Activated T-cell treated with anti-CD3 and anti-CD28 coated beads, Interleukin-2, amount 50 U/mL, for 1 hour (primary cell): ENCODE measurements at regions not wholly inside any gene's neighbourhood (a gene's known extent, or its start where the extent isn't known, plus 50 kb on each side); places are given as distances from the start of the nearest gene placed in this dataset.
"Not testable (repeated sequence)": the region's sequence is repeated elsewhere in the genome, so short reads cannot be mapped to it uniquely, and the experiment has no call there.

Source experiments
- DNase-seq: peaks from one replicate; pipeline ENCODE4 v3.0.0-alpha.2; 2020

DNA sequence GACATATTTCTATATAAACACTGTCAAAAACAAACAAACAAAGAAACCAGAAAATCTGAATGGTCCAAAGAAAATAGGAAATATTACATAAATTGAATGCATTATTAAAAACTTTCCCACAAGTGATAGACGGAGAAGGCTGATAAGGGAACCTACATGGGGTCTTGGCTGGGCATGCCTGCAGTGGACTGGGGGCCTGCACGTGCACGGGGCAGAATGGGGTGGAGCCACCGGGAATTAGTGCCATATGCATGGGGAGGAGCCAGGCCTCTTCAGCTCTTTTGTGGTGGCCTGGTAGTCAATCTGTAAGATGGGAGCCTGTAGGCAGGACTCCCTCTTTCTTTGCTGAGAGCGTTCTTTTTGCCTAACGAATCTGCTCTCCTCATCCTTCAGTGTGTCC is 1031.7 kb upstream of the FBXO33 start:
- no peak for DNase-seq

DNA sequence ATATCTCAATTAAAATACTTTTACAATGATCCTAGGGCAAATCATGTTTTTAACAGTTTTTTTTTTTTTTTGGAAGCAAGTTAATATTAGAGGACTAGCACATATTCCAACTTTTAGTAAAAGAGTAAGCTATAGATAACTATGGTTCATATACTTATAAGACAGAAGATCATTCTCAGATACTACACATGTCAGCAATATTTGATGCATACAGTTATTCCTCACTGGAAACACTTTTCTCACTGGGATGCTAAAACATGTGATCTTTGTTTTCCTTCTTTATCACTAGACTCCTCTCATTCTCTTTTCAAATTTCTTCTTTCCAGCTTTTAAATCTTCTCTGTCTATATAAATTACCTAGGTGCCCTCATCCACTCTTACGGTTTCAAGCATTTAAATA is 1020.4 kb upstream of the FBXO33 start:
- no peak for DNase-seq

DNA sequence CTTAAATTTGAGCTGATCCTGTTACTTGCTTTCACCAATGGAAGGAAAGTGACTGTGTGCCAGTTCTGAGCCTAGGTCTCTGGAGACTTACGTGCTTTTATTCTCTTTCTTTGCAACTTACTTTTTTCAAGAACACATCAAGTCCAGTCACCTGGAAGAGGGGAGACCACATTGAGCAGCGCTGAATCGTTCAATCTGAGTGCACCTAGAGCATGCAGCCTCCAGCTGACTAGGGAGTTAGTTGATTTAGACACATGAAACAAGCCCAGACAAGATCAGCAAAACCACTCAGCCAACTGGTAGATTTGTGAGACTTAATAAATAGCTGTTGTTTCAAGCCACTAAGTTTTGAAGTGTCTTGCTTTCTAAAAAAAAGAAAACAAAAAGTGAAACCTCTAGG is 1014.8 kb upstream of the FBXO33 start:
- no peak for DNase-seq

DNA sequence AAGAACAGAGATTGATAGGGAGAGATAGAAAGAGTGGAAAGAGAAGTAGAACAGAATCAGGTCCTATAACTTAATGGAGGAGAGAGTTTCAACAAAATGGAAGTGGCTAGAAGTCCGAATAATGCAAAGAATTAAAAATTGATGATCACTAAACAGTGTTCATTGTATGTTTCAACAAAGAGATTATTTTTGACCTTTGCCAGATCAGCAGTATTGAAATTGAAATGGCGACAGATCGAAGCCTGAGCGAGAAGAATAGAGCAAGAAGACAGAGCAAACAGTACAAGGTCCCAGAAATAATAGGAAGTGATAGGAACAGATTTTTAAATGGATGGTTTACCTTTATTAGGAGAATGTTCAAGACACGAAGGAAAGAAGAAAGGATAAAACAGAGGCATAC is 1012.8 kb upstream of the FBXO33 start:
- DNase-seq, result no peak

DNA sequence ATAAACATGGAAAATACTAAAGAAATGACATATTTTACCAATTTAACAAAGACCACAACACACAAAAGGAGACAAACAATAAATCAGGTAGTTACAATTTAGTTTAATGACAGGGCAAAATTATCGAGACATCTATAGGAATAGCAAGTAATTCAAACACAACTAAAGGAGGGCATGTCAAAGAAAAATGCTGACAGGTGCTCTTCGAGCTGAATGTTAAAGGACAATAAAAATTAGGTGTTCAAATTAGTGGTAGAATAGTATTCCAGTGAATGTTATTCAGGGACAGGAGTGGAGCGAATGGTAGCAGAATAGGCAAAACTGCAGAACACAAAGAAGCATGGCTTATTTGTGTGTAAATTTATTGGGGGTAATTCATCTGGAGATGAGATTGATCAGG is 1004.3 kb upstream of the FBXO33 start:
- no peak for DNase-seq

DNA sequence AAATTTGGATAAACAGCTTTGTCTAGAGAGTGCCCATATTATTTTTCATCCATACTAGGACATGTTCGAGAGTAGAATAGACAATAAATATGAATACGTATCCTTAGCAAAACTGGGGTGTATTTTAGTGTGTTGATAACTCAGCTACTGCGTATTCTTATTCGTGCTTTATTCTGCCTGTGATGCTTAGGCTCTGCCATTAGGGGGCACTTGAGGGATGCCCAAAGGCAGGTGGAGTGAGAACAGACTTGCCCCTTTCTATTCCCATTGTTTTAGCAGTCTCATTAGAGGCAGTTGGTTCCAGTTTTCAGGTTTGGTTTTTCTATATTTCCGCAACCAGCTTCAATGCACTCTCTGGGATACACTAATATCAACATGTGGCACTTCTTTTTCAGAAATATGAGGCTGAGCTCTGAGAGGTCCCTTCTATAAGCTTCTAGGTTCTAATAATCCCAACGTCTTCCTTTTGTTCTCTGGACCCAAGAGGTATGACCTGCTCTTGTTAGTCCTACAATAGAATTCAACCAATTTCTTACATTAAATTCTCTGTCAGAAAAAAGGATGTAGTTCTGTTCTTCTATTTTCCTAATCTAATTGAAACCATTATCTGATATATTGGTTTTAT is 985.7 kb upstream of the FBXO33 start:
- no peak for DNase-seq

DNA sequence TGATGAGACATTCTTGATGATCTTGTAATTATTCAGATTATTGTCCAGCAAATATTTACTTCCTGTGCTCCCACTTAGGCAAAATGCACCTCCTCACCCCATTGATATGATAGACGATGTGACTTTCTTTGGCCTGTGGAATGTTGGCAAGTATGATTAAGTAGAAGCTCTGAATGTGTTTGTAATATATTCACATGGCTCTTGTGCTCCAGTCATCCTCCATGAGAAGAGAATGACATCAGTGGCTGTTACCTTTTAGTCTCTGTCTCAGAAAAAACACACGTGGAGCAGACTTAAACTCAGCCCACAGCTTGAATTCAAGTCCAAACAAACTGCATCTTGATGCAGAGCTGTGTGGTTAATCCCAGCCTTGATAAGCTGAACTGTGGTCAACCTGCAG is 984.3 kb upstream of the FBXO33 start:
- no peak for DNase-seq

DNA sequence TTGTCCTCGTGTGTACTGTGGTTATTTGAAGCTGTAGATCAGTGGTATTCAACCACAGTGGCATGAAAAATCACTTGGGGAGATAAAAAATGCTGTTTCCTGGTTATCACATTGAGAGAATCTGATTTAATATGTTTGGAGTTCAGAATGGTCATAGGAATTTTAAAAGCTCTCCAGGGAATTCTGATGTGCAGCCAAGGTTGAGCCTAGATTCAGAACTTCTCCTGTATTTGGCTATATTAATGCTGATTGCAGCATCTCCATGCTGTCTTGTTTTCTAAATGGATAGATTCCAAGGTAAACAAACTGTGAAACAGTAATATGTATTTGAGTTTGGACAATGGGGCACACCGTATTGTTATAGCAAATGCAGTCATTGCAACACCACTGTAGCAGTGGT is 982.2 kb upstream of the FBXO33 start:
- no peak for DNase-seq

DNA sequence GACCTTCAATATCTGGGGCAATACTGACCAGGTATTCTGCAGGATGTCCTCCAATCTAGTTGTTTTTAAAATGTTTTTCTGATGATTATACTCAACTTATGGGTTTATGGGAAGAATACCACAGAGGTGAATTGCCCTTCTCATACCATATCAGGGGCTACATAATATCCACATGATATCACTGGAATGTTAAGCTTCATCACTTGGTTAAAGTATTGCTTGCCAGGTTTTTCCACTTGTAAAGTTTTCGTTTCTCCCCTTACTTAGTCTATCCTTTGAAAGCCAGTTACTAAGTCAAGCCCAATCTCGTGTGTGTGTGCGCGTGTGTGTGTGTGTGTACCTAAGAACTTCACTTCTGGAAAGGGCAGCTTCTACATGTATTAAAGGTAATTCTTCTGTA is 980.9 kb upstream of the FBXO33 start:
- no peak for DNase-seq

DNA sequence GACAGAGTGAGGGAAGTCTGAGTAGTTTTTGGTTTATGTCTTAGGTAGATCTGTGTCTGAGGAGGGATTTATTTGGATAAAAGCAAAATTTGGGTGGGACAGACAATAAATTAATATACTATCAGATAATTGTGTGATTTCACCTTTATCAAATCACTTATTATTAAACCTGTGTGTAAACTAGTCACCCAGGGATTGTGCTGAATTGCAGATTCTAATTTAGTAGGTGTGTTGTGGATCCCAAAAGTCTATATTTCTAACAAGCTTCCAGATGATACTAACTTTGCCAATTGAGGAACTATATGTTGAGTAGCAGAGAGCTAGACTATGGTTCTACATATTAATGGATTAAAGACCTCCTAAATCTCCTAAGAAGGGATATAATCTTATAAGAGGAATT is 978.5 kb upstream of the FBXO33 start:
- no peak for DNase-seq

DNA sequence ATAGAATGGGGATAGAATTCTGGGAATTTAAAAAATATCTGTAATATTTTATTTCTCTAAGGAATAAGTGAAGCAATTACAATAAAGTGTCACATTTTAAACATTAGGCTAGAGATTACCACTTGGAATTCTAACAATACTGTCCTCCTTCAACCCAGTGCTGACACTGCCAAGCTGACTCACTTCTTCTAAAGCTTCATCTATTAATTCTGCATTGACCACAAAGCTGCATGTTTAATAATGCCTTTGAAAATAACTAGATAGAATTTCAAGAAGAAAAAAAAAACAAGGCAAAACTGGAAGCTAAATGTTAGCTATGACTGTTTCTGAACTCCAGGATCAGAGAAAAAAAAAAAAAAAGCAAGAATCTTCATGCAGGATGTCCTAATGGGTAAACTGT is 970.7 kb upstream of the FBXO33 start:
- DNase-seq, result no peak

DNA sequence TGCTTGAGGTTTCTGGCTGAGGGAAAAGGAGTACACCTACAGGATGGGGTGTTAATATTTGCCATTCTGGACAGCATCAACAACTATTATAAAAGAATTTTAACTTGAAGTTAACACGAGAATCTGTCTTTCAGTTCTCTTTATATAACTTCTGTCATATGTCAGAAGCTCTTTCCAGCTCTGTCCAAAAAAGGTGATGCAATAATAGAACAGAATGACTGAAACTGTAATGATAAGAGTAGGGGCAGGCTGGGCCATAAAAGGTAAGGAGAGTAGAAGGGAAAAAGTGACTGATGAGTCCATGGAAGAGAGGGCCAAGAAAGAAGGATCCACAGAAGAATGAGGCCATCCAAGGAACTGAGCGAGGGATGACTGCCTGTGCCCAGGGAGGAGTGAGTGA is 966.7 kb upstream of the FBXO33 start:
- no peak for DNase-seq

DNA sequence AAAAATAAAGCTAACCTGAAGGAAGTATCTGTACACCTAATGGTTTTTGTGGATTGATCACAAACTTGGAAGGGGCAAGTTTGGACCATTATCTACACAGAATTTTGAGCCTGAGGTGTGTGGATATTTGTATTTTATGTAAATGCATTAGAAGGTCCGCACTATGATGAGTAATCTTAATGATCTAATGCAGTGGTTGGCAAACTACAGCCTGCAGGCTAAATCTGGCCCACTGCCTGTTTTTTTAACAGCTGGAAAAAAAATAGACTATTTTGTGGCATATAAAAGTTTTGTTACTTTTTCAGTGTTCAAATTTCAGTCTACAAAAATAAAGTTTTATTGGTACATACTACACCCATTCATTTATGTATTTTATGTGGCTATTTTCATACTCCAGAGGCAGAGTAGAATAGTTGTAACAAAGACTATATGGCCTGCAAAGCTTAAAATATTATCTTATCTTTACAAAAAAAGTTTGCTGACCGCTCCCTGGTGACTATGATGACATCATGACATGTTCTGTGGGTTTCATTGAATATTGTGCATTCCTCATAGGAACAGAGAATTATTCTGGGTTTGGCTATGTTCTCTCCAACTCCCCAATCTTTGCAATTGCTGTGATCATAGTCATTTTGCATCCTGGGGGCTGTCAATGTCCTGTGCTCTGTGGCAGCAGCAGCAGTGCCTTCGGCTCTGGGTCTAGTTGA is 962.6 kb upstream of the FBXO33 start:
- DNase-seq, result no peak

DNA sequence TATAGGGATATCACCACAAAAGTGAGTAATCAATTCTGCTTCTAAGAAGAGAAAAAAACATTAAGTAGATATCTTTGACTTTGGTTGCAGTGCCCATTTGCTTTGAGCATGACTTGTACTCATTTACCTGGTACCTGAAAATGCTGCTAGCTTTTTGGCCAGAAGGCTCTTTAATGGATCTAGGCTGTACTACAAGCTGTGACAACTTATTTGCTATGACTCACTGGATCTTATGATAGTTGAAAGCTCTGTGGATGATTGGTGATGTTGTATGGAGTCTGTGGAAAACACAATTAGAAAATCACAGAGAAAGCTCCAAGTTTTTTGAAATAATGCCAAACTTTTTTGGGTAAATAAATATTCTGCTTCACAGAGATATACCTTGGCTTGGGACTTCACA is 960.9 kb upstream of the FBXO33 start:
- DNase-seq, result no peak

DNA sequence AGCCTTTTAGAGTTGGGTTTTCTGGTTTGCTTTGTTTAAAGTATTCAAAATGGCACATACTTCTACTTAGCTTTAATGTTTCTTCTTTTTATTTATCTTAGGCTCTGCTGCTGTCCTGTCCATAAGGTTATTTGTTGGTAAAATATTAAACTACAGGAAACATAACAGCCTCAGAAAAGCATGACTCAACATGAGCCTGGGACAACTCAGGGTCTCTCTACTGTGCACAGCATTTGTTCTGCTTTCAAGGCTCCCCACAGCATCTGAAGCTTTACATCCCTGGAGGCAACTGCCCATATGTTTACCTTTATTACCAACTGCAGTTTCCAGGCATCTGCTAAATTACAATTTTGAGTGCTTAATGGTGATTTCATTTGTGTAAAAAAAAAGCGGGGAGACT is 954.2 kb upstream of the FBXO33 start:
- DNase-seq, result no peak

DNA sequence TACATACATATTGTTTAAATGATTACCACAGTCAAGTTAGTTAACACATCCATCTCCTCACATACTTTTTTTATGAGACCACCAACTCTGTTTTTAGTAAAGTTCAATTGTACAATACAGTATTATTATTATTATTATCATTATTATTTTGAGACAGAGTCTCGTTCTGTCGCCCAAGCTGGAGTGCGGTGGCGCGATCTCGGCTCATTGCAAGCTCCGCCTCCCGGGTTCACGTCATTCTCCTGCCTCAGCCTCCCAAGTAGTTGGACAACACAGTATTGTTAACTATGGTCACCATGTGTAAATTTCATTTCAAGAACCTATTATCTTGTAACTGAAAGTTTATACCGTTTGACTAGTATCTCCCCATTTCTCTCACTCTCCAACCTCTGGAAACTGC is 942.0 kb upstream of the FBXO33 start:
- no peak for DNase-seq

DNA sequence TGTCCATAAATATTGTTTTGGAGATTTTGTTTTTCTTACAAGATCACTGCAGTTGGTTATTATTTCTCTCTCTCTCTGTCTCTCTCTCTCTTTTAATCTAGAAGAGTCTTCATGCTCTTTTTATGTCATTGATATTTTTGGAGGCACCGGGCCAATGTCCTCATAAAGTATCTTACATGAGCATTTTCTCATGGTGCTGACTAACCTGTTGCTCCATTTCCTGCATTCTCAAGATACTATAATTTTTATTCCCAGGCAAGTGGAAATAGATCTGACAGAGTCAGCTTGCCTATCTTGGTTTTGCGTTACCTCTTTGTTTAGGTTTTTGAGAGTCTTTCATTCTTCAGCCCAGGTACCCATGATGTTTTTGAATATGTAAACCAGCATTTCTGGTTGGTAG is 938.8 kb upstream of the FBXO33 start:
- DNase-seq, result no peak

DNA sequence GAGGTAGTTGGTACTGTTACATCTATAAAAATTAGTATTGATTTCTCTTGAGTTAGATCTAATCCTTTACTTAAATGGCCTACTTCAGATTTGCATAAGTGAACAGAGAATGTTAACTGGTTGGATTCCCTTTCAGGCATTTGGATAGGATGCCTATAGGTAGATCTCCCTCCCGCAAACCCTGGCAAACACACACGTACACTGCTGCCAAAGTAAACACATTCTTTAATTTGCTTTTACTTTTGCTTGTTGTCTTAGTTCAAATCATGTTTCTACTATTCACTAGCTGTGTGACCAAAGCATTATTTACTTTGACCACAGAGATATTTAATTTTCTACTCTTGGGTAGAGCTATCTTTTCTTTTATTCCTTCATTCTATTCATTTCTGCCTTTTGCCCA is 936.1 kb upstream of the FBXO33 start:
- DNase-seq, result no peak

DNA sequence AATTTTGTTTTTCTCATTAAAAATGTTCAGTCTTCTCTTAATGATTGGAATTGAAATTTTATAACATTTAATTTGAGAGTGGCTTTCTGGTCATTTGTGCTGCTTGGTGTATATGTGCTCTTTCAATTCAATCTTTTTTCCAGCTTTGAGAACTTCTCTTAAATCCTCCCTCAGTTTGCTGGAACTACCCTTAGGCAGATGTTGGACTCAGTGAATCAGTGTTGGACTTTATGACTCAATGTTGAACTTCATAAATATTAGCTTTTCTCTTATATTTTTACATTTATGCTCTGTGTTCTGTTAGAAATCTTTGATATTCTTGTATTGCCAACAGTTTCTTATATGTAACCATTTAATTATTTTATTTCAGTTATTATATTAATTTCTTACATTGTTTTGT is 935.5 kb upstream of the FBXO33 start:
- DNase-seq, result no peak

DNA sequence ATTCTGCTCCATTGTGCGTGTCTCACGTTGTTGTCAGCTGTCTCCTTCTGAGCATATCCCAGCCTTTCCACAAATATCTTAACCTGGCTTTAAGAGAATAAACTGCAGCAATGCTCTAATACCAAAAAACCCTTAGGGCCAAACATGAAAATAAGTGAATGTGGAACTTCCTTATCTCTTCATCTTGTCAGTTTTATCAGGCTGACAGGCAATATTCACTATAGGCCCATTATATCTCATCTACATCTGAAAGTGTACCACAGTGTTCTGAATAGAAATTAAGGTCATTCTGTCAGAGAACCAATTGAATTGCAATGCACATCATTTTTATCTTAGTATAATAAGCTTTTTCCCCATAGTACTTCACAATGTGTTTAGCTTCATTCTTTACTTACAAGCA is 933.1 kb upstream of the FBXO33 start:
- DNase-seq, result no peak

DNA sequence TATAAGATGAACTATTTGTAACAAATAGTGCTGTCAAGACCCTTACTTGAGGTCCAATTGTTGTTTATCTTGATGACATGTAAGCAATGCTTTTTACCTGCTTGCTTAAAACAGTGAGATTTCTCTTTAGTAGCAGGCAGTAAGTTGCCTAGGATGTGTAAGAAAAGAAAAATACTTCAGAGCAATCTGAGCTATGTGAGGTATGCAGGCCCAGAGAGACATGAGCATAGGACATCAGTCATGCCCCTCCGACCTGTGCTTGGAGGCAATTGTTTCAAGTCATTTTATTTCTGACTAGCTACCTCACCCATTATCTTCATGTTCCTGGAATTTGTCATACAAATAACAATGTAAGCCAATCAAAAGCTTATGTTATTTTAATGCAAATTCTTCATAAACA is 930.6 kb upstream of the FBXO33 start:
- DNase-seq, result no peak

DNA sequence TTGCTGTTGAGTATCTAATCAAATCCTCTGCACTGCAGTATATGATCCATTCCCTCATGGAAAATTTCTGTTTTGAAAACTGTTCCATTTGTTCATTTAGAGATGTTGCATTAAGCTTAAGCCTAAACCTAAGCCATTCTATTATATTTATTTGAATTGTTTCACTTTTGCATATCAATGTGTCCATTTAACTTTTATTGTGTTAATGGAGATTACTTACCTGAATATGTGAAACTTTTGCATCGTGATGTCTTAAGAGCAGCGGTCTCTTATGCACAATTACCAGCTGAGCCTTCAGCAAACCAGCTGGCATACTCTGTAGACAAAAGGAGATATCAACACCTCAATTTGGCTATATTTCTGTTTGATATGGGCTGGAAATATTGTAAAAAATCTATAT is 922.5 kb upstream of the FBXO33 start:
- DNase-seq, result no peak

DNA sequence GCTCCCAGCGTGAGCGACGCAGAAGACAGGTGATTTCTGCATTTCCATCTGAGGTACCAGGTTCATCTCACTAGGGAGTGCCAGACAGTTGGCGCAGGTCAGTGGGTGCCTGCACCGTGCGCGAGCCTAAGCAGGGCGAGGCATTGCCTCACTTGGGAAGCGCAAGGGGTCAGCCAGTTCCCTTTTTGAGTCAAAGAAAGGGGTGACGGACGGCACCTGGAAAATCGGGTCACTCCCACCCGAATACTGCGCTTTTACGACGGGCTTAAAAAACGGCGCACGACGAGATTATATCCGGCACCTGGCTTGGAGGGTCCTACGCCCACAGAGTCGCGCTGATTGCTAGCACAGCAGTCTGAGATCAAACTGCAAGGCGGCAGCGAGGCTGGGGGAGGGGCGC is 915.9 kb upstream of the FBXO33 start:
- DNase-seq, result not testable (repeated sequence)

DNA sequence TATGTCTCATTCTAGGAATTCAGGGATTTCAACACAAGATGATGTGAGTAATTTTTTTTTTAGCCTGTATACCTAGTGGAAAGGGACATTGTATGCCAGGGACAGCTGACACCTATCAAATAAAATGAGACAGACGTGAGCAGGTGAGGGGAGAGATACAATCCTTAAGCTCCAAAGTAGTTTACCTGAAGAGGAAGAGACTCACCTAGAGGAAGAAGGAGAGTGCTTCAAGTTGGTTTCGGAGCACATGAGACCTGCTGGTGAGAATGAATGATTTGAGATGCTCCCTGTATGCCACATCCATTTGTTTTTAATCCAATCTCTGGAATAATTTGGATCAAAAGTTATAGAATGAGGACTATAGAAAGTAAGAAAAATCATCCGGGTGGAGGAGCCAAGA is 915.4 kb upstream of the FBXO33 start:
- DNase-seq, result no peak

DNA sequence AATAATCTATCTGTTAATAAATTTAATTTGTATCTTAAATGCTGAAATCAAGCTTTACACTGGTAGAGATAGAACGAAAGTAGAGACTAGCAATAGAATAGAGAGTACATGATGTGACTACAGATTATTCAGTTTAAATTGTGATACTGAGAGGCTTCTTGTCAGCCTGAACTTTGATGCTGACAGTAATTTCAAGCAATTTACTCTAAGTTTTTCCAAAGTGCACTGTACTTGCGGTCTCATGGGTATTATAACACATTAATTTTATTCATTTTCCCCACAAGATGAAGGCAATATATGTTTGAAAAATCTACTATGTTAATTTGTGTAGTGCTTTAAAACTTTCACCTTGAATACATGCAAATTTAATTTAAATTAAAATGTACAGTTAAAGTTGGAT is 914.0 kb upstream of the FBXO33 start:
- no peak for DNase-seq
